A549 (cell line): ENCODE measurements at regions not wholly inside any gene's neighbourhood (a gene's known extent, or its start where the extent isn't known, plus 50 kb on each side); places are given as distances from the start of the nearest gene placed in this dataset.

ENCODE experiments used
- ATAC-seq, 2 experiments: fragments of 200-7000 bp in 1 of 2; fragments of >200 bp in 1 of 2; cut with Nextera tagmentation in 1 of 2; cut with Tn5 transposase in 1 of 2; 3 replicates each; pipeline versions ENCODE4 v1.8.0 to v1.9.1; 2018 to 2020; ENCODE audit warnings: mild to moderate bottlenecking in 1 of 2, moderate library complexity in 1 of 2
- CTCF ChIA-PET: fragments of 300-600 bp; sonication (Branson Sonifier 250); formaldehyde crosslinking; extraction: SDS; loops from one replicate; lab custom pipeline; 2021; ENCODE audit warnings: antibody characterized with exemption, inconsistent platforms; lab: Yijun Ruan, JAX
- POLR2A ChIA-PET: fragments of 350-600 bp; formaldehyde crosslinking; extraction: SDS; loops from one replicate; lab custom pipeline; 2021; ENCODE audit warnings: antibody characterized with exemption, inconsistent platforms; lab: Yijun Ruan, JAX
- DNase-seq, 2 experiments: peaks; one replicate each; pipeline versions ENCODE4 v3.0.0 to v3.0.0-alpha.2; 2011 to 2016; ENCODE audit warnings: low read depth in 1 of 2, low spot score in 1 of 2
- FAIRE-seq: peaks from 2 replicates; lab custom pipeline; 2011; peaks lifted over from hg19 to GRCh38; lab: Jason Lieb, UNC
- H3K27ac ChIP-seq, 2 experiments: fragments of >200 bp; sonication (Bioruptor Twin); formaldehyde crosslinking; 3 replicates each; pipeline ENCODE4 v1.5.1; 2016 to 2017
- H3K4me1 ChIP-seq: fragments of >200 bp; sonication (Bioruptor Twin); formaldehyde crosslinking; 3 replicates; pipeline ENCODE4 v1.6.1; 2016
- H3K4me2 ChIP-seq: fragments of >200 bp; sonication (Bioruptor Twin); formaldehyde crosslinking; 3 replicates; pipeline ENCODE4 v1.6.1; 2016
- H3K4me3 ChIP-seq: fragments of >200 bp; sonication (Bioruptor Twin); formaldehyde crosslinking; 3 replicates; pipeline ENCODE4 v1.5.1; 2016
- H3K9me3 ChIP-seq: fragments of >200 bp; sonication (Bioruptor Twin); formaldehyde crosslinking; 3 replicates; pipeline ENCODE4 v1.6.1; 2016
- BCL3 ChIP-seq: fragments of >200 bp; sonication (Bioruptor Twin); formaldehyde crosslinking; IDR thresholded peaks from 3 replicates; pipeline ENCODE4 v1.6.1; 2016
- CBX8 ChIP-seq: fragments of 200-600 bp; sonication (generic); IDR thresholded peaks from 2 replicates; pipeline ENCODE4 v1.6.1; 2016
- EHF ChIP-seq: fragments of 250-450 bp; sonication (Bioruptor Pico); IDR thresholded peaks from 2 replicates; pipeline ENCODE4 v1.5.0; 2020; ENCODE audit warnings: mild to moderate bottlenecking
- EP300 ChIP-seq, 2 experiments: fragments of >200 bp; sonication (Bioruptor Twin); formaldehyde crosslinking; IDR thresholded peaks; 2 replicates in 1 of 2; 3 replicates in 1 of 2; pipeline ENCODE4 v1.6.1; 2016 to 2017
- ESRRA ChIP-seq: fragments of 150-350 bp; IDR thresholded peaks from 2 replicates; pipeline ENCODE4 v1.6.1; 2014; ENCODE audit warnings: mild to moderate bottlenecking, low read length, borderline replicate concordance
- FOSB ChIP-seq: fragments of 250-450 bp; sonication (Bioruptor Pico); IDR thresholded peaks from 2 replicates; pipeline ENCODE4 v1.5.0; 2020; ENCODE audit warnings: mild to moderate bottlenecking, moderate library complexity
- FOSL2 ChIP-seq, 2 experiments: fragments of 450-650 bp in 1 of 2; fragments of >200 bp in 1 of 2; sonication (Bioruptor Twin) in 1 of 2; formaldehyde crosslinking; IDR thresholded peaks; 2 replicates each; pipeline versions ENCODE4 v1.5.0 to v1.6.1; 2016 to 2020; ENCODE audit warnings: mild to moderate bottlenecking in 1 of 2, moderate library complexity in 1 of 2
- HDAC2 ChIP-seq: fragments of 200-600 bp; sonication (generic); IDR thresholded peaks from 2 replicates; pipeline ENCODE4 v1.6.1; 2016
- HOXA7 ChIP-seq: fragments of 250-450 bp; sonication (Bioruptor Pico); IDR thresholded peaks from 2 replicates; pipeline ENCODE4 v1.5.0; 2020; ENCODE audit warnings: mild to moderate bottlenecking, moderate library complexity
- MAFK ChIP-seq: fragments of 450-650 bp; IDR thresholded peaks from 2 replicates; pipeline ENCODE4 v1.6.1; 2014; ENCODE audit not compliant: partially characterized antibody
- MAX ChIP-seq: IDR thresholded peaks from 2 replicates; pipeline ENCODE4 v1.6.1; 2012
- PHF8 ChIP-seq: fragments of 200-600 bp; sonication (generic); IDR thresholded peaks from 2 replicates; pipeline ENCODE4 v1.6.1; 2016; ENCODE audit warnings: low read depth, mild to moderate bottlenecking, antibody characterized with exemption, moderate library complexity, borderline replicate concordance
- POLR2A ChIP-seq: IDR thresholded peaks from 2 replicates; pipeline ENCODE4 v1.6.1; 2012; ENCODE audit warnings: mild to moderate bottlenecking, low read length
- POLR2AphosphoS2 ChIP-seq: conservative IDR thresholded peaks from 2 replicates; pipeline ENCODE4 v1.6.1; 2012; ENCODE audit warnings: low read length, improper control_type of control experiment, inconsistent platforms
- RARB ChIP-seq: fragments of 250-450 bp; sonication (Bioruptor Pico); IDR thresholded peaks from 2 replicates; pipeline ENCODE4 v1.8.0; 2021; ENCODE audit warnings: mild to moderate bottlenecking, moderate library complexity
- RCOR1 ChIP-seq: fragments of 150-350 bp; IDR thresholded peaks from 2 replicates; pipeline ENCODE4 v1.6.1; 2014; ENCODE audit warnings: antibody characterized with exemption, low read length, low read depth
- RFX5 ChIP-seq: fragments of 450-650 bp; IDR thresholded peaks from 2 replicates; pipeline ENCODE4 v1.7.1; 2014; ENCODE audit warnings: antibody characterized with exemption, mild to moderate bottlenecking, moderate library complexity
- RNF2 ChIP-seq: fragments of 200-600 bp; sonication (generic); IDR thresholded peaks from 2 replicates; pipeline ENCODE4 v1.6.1; 2016; ENCODE audit warnings: low read depth, mild to moderate bottlenecking, antibody characterized with exemption, moderate library complexity, borderline replicate concordance
- SREBF2 ChIP-seq: fragments of 450-650 bp; IDR thresholded peaks from 2 replicates; pipeline ENCODE4 v1.6.1; 2014; ENCODE audit warnings: mild to moderate bottlenecking, moderate library complexity
- TFCP2L1 ChIP-seq: fragments of 250-450 bp; sonication (Bioruptor Pico); IDR thresholded peaks from 2 replicates; pipeline ENCODE4 v1.5.0; 2021; ENCODE audit warnings: mild to moderate bottlenecking
- TP53 ChIP-seq: fragments of 250-450 bp; sonication (Bioruptor Pico); IDR thresholded peaks from 2 replicates; pipeline ENCODE4 v1.5.0; 2021; ENCODE audit warnings: mild to moderate bottlenecking, moderate library complexity
- USF2 ChIP-seq: fragments of 450-650 bp; IDR thresholded peaks from 2 replicates; pipeline ENCODE4 v1.6.1; 2014; ENCODE audit warnings: antibody characterized with exemption
- ZSCAN20 ChIP-seq: fragments of 250-450 bp; sonication (Bioruptor Pico); IDR thresholded peaks from 2 replicates; pipeline ENCODE4 v1.8.0; 2022; ENCODE audit warnings: mild to moderate bottlenecking, moderate library complexity
- WGBS: methylation state at CpG from one replicate; pipeline ENCODE4 v1.1.6; 2017; ENCODE audit errors: missing lambda C conversion rate; 5-methylcytosine and 5-hydroxymethylcytosine counted together

DNA sequence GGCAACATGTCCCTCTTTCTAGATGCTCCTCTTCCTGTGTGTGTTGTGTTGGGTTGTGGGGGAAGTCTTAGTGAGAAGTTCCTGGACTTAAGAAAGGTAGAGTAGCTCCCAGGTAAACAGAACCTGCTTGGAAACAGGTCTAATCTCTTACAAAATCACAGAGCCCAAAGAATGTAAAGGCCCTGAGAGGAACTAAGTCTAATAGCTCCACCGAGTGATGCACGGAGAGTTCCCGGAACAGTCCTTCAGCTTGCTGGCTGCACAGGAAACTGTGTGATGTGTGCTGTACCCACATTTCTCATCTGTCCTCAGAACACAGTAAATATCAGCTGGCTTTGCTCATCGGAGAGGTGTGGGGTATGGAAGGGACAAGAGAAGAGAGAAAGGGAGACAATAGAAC is 182.6 kb upstream of the LYZL1 start:
- H3K4me3 ChIP-seq, result no peak overlapping the region
- POLR2A ChIA-PET, result interaction anchor here (1.8 kb wide), 1 partner anchor 167 kb away, joined by 6 read pairs; no protein-coding TSS in a partner anchor
- CTCF ChIA-PET, result interaction anchor here (1.0 to 3.7 kb wide), 13 partner anchors 9 to 429 kb away, joined by 3 to 22 read pairs (median 6); partner anchors contain the start of gene BAMBI
- 92% methylated on average over 4 of the region's 4 CpGs for WGBS
- H3K4me1 ChIP-seq, result peaks cover 33% of the 10 kb centered on the region
- ATAC-seq (no peak), FAIRE-seq (no peak), DNase-seq (no peak)
- TF ChIP-seq MAX, result no peak
- TF ChIP-seq USF2, result no peak
- TF ChIP-seq SREBF2, result no peak
- TF ChIP-seq EHF (CRISPR knock-in tag), result no peak
- TF ChIP-seq TP53 (CRISPR knock-in tag), result no peak
- TF ChIP-seq FOSL2 (IDR thresholded peaks at IDR 0.05), result no peak
- TF ChIP-seq FOSL2 (CRISPR knock-in tag; IDR thresholded peaks at IDR 0.05), result no peak
- TF ChIP-seq CBX8, result no peak
- TF ChIP-seq HDAC2, result no peak
- no peak for TF ChIP-seq EP300 (IDR thresholded peaks at IDR 0.05)
- TF ChIP-seq ZSCAN20 (CRISPR knock-in tag), result no peak
- no peak for TF ChIP-seq FOSB (CRISPR knock-in tag)
- TF ChIP-seq HOXA7 (CRISPR knock-in tag), result no peak
- no peak for TF ChIP-seq RFX5
- no peak for TF ChIP-seq POLR2AphosphoS2
- TF ChIP-seq MAFK, result no peak
- TF ChIP-seq ESRRA, result no peak
- TF ChIP-seq BCL3, result no peak
- no peak for TF ChIP-seq RCOR1
- H3K9me3 ChIP-seq, result peaks cover 20% of the 10 kb centered on the region
- H3K27ac ChIP-seq, result peak overlapping the region; percentile 81 to 83
- peak overlapping the region; percentile 81 for H3K4me2 ChIP-seq

- CTCF ChIA-PET, result interaction anchor here (0.8 to 3.7 kb wide), 6 partner anchors 8 to 196 kb away, joined by 3 to 22 read pairs (median 4); no protein-coding TSS in a partner anchor
- no peak for DNase-seq
- Histone ChIP-seq H3K27ac (no peak overlapping the region), H3K4me1 (peaks cover 30% of the 10 kb centered on the region), H3K4me2 (no peak overlapping the region), H3K4me3 (no peak overlapping the region), H3K9me3 (peaks cover 16% of the 10 kb centered on the region)
- 89% methylated on average over 2 of the region's 2 CpGs for WGBS
- TF ChIP-seq BCL3, result no peak
- no peak for TF ChIP-seq RNF2
- TF ChIP-seq PHF8, result no peak
- no peak for TF ChIP-seq SREBF2
- TF ChIP-seq TFCP2L1 (CRISPR knock-in tag), result no peak
- no peak for TF ChIP-seq POLR2A
- no peak for TF ChIP-seq RARB
- TF ChIP-seq CBX8, result no peak
- no peak for TF ChIP-seq EP300 (IDR thresholded peaks at IDR 0.05)
- ATAC-seq, result no peak
- FAIRE-seq, result no peak
- POLR2A ChIA-PET, result no interaction called here
Observed at GRCh38 chr10:29107866-29108498, 180.9 kb upstream of the LYZL1 start.
